Muscle layer of colon (tissue), 2 donors: ENCODE measurements at regions not wholly inside any gene's neighbourhood (a gene's known extent, or its start where the extent isn't known, plus 50 kb on each side); places are given as distances from the start of the nearest gene placed in this dataset.

Experiments used
- H3K27ac ChIP-seq: one replicate; pipeline ENCODE4 v1.7.0; 2013; ENCODE audit warnings: low read depth, mild to moderate bottlenecking, low read length, moderate library complexity
- H3K27me3 ChIP-seq, 2 donors: one replicate each; pipeline ENCODE4 v1.7.0; 2013; ENCODE audit warnings: low read length in 2 of 2, mild to moderate bottlenecking in 2 of 2; ENCODE audit not compliant: insufficient read depth in 2 of 2, control insufficient read depth in 1 of 2
- H3K36me3 ChIP-seq: one replicate; pipeline ENCODE4 v1.7.0; 2013; ENCODE audit warnings: mild to moderate bottlenecking, low read length; ENCODE audit not compliant: insufficient read depth
- H3K4me1 ChIP-seq: one replicate; pipeline ENCODE4 v1.7.0; 2013; ENCODE audit warnings: mild to moderate bottlenecking, low read length; ENCODE audit not compliant: insufficient read depth
- H3K4me3 ChIP-seq, 2 donors: one replicate each; pipeline ENCODE4 v1.7.0; 2013; ENCODE audit warnings: low read length in 2 of 2, low read depth in 1 of 2, mild to moderate bottlenecking in 1 of 2, moderate library complexity in 1 of 2
- H3K9ac ChIP-seq: one replicate; pipeline ENCODE4 v1.7.0; 2013; ENCODE audit warnings: low read length
- H3K9me3 ChIP-seq: one replicate; pipeline ENCODE4 v1.7.0; 2013; ENCODE audit warnings: mild to moderate bottlenecking, low read length
- donor health status: abdominal sarcoma.
- donor health status: Adenocarcinoma of cecum.

GRCh38 chr2:120881981-120882788 is 146.5 kb downstream of the GLI2 start:
- H3K9me3 ChIP-seq, result no peaks in the 10 kb centered on the region
- peaks cover 20% of the 10 kb centered on the region for H3K4me1 ChIP-seq
- no peak overlapping the region for H3K9ac ChIP-seq
- H3K27ac ChIP-seq, result no peak overlapping the region
- H3K36me3 ChIP-seq, result no peaks in the 10 kb centered on the region
- H3K27me3 ChIP-seq, result no peaks in the 10 kb centered on the region
- no peak overlapping the region for H3K4me3 ChIP-seq

GRCh38 chr2:120883607-120884440 is 148.2 kb downstream of the GLI2 start:
- no peaks in the 10 kb centered on the region for H3K36me3 ChIP-seq
- no peaks in the 10 kb centered on the region for H3K27me3 ChIP-seq
- H3K9ac ChIP-seq, result no peak overlapping the region
- no peak overlapping the region for H3K27ac ChIP-seq
- peaks cover 20% of the 10 kb centered on the region for H3K4me1 ChIP-seq
- H3K9me3 ChIP-seq, result no peaks in the 10 kb centered on the region
- H3K4me3 ChIP-seq, result no peak overlapping the region

GRCh38 chr2:120884472-120885290 is 149.0 kb downstream of the GLI2 start:
- H3K27me3 ChIP-seq, result no peaks in the 10 kb centered on the region
- no peaks in the 10 kb centered on the region for H3K36me3 ChIP-seq
- H3K4me1 ChIP-seq, result peaks cover 20% of the 10 kb centered on the region
- no peaks in the 10 kb centered on the region for H3K9me3 ChIP-seq
- H3K9ac ChIP-seq, result no peak overlapping the region
- H3K4me3 ChIP-seq, result no peak overlapping the region
- no peak overlapping the region for H3K27ac ChIP-seq

- no peak overlapping the region for H3K27ac ChIP-seq
- H3K4me3 ChIP-seq, result no peak overlapping the region
- no peaks in the 10 kb centered on the region for H3K27me3 ChIP-seq
- no peaks in the 10 kb centered on the region for H3K9me3 ChIP-seq
- H3K36me3 ChIP-seq, result no peaks in the 10 kb centered on the region
- H3K4me1 ChIP-seq, result peaks cover 13% of the 10 kb centered on the region
- H3K9ac ChIP-seq, result no peak overlapping the region
Measured at GRCh38 chr2:120885321-120885720, 149.7 kb downstream of the GLI2 start.

DNA sequence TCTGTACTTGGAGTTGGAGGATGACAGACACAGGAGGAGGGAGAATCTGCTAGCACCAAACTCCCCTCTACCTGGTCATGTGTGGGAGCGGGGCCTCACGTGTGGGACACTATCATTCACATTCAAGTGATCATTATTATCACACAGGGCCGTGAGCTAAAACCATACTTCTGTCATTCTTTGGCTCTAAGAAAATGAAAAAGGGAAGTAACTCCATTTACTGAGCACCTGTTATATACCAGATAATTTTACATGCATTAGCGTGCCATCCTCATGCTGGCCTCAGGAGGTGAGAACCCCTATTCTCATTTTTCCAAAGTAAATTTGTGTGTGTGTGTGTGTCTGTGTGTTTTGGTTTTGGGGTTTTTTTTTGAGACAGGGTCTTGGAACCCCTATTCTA is 150.1 kb downstream of the GLI2 start:
- no peak overlapping the region for H3K4me3 ChIP-seq
- H3K9ac ChIP-seq, result no peak overlapping the region
- no peaks in the 10 kb centered on the region for H3K27me3 ChIP-seq
- peaks cover 12% of the 10 kb centered on the region for H3K4me1 ChIP-seq
- H3K36me3 ChIP-seq, result no peaks in the 10 kb centered on the region
- no peak overlapping the region for H3K27ac ChIP-seq
- H3K9me3 ChIP-seq, result no peaks in the 10 kb centered on the region

GRCh38 chr2:120886534-120887319 is 151.1 kb downstream of the GLI2 start:
- Histone ChIP-seq H3K27ac (no peak overlapping the region), H3K27me3 (no peaks in the 10 kb centered on the region), H3K9ac (no peak overlapping the region), H3K9me3 (no peaks in the 10 kb centered on the region), H3K4me1 (peaks cover 12% of the 10 kb centered on the region), H3K36me3 (no peaks in the 10 kb centered on the region), H3K4me3 (no peak overlapping the region)

DNA sequence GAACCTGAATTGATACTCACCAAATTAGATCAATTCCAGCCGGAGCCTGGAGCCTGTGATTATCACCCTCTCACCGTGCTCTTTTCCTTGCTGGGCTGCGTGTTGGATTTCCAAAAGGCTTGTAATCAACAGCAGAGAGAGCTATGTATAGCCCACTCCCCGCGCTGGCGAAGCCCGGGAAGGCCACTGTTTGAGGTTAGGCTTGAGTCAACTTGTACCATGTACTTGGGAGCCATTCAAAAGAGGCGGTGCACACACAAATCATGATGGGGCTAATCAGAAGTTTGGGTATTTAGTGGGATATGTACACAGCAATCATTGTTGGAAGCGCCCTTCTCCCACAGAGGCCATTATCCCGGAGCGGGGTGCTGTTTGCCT is 151.6 kb downstream of the GLI2 start:
- Histone ChIP-seq H3K4me1 (peaks cover 6% of the 10 kb centered on the region), H3K9ac (no peak overlapping the region), H3K27ac (no peak overlapping the region), H3K4me3 (no peak overlapping the region), H3K36me3 (no peaks in the 10 kb centered on the region), H3K27me3 (no peaks in the 10 kb centered on the region), H3K9me3 (no peaks in the 10 kb centered on the region)

DNA sequence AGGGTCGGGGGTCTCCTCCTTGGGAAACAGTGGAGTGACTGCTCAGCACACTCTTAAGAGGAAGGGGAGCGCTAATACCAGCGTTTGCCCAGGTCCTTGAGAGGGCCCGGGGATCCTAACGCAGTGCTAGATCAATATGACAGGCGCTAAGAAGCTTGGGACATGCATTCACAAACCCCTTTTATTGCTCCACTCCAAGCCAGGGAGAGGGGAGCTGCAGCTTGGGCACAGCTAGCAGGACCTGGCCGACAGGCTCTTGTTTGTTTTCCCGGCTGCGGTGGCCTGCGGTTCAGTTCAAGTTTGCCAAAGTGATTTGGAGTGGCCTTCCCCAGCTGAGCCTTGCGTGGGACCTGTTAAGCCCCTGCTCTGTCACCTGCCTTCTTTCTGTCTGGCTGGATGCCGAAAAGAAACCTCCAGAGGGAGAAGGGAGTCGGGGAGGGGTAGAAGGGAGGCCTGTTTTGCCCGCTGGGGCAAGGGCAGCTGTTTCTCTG is 152.1 kb downstream of the GLI2 start:
- Histone ChIP-seq H3K27me3 (no peaks in the 10 kb centered on the region), H3K27ac (no peak overlapping the region), H3K36me3 (no peaks in the 10 kb centered on the region), H3K9ac (no peak overlapping the region), H3K9me3 (no peaks in the 10 kb centered on the region), H3K4me3 (no peak overlapping the region), H3K4me1 (peaks cover 3% of the 10 kb centered on the region)

GRCh38 chr2:120888851-120889250 is 153.2 kb downstream of the GLI2 start:
- no peaks in the 10 kb centered on the region for H3K36me3 ChIP-seq
- no peak overlapping the region for H3K9ac ChIP-seq
- no peak overlapping the region for H3K27ac ChIP-seq
- no peaks in the 10 kb centered on the region for H3K27me3 ChIP-seq
- peaks cover 13% of the 10 kb centered on the region for H3K4me1 ChIP-seq
- no peak overlapping the region for H3K4me3 ChIP-seq
- no peaks in the 10 kb centered on the region for H3K9me3 ChIP-seq

- Histone ChIP-seq H3K36me3 (no peaks in the 10 kb centered on the region), H3K4me3 (no peak overlapping the region), H3K4me1 (peaks cover 17% of the 10 kb centered on the region), H3K27ac (no peak overlapping the region), H3K27me3 (no peaks in the 10 kb centered on the region), H3K9me3 (no peaks in the 10 kb centered on the region), H3K9ac (no peak overlapping the region)
Measured at GRCh38 chr2:120889936-120890335, 154.3 kb downstream of the GLI2 start.
